Stimulated activated CD8-positive, alpha-beta memory T cell treated with anti-CD3 and anti-CD28 coated beads, Interleukin-12 subunit alpha, Interleukin-12 subunit beta, amount 100 ng/mL, for 1 hour (primary cell): ENCODE measurements at regions not wholly inside any gene's neighbourhood (a gene's known extent, or its start where the extent isn't known, plus 50 kb on each side); places are given as distances from the start of the nearest gene placed in this dataset.
"Not testable (repeated sequence)": the region's sequence is repeated elsewhere in the genome, so short reads cannot be mapped to it uniquely, and the experiment has no call there.

ENCODE experiments used
- DNase-seq: peaks from one replicate; pipeline ENCODE4 v3.0.0-alpha.2; 2020; ENCODE audit warnings: low read depth

GRCh38 chr16:87108278-87108677, 208.9 kb downstream of the C16orf95 start:
- DNase-seq = no peak

GRCh38 chr16:87108941-87109340, 208.3 kb downstream of the C16orf95 start:
- DNase-seq = no peak

- DNase-seq = no peak
Measured at GRCh38 chr16:87114832-87115231, 202.4 kb downstream of the C16orf95 start.

- DNase-seq = no peak
Measured at GRCh38 chr16:87115646-87116045, 201.5 kb downstream of the C16orf95 start.

GRCh38 chr16:87117936-87118335, 199.3 kb downstream of the C16orf95 start:
- DNase-seq = no peak

GRCh38 chr16:87119168-87119567, 198.0 kb downstream of the C16orf95 start:
- DNase-seq = no peak

- no peak for DNase-seq
Measured at GRCh38 chr16:87119748-87120147, 197.4 kb downstream of the C16orf95 start.

GRCh38 chr16:87121816-87122215, 195.4 kb downstream of the C16orf95 start:
- no peak for DNase-seq

GRCh38 chr16:87123356-87124001, 193.7 kb downstream of the C16orf95 start:
- DNase-seq = no peak

- not testable (repeated sequence) for DNase-seq
Measured at GRCh38 chr16:87124405-87124804, 192.8 kb downstream of the C16orf95 start.

- DNase-seq = no peak
Measured at GRCh38 chr16:87125206-87126155, 191.7 kb downstream of the C16orf95 start.

GRCh38 chr16:87126403-87127025, 190.7 kb downstream of the C16orf95 start:
- DNase-seq = no peak

- no peak for DNase-seq
Measured at GRCh38 chr16:87127061-87127765, 190.0 kb downstream of the C16orf95 start.

GRCh38 chr16:87127766-87128147, 189.4 kb downstream of the C16orf95 start:
- no peak for DNase-seq

GRCh38 chr16:87129771-87130170, 187.4 kb downstream of the C16orf95 start:
- no peak for DNase-seq

- no peak for DNase-seq
Measured at GRCh38 chr16:87131061-87131995, 185.9 kb downstream of the C16orf95 start.

GRCh38 chr16:87131996-87132345, 185.2 kb downstream of the C16orf95 start:
- no peak for DNase-seq

- DNase-seq = no peak
Measured at GRCh38 chr16:87132361-87133014, 184.7 kb downstream of the C16orf95 start.

GRCh38 chr16:87133112-87133850, 183.9 kb downstream of the C16orf95 start:
- DNase-seq = no peak
